ENCODE measurements at regions not wholly inside any gene's neighbourhood (a gene's known extent, or its start where the extent isn't known, plus 50 kb on each side); places are given as distances from the start of the nearest gene placed in this dataset.

DNA sequence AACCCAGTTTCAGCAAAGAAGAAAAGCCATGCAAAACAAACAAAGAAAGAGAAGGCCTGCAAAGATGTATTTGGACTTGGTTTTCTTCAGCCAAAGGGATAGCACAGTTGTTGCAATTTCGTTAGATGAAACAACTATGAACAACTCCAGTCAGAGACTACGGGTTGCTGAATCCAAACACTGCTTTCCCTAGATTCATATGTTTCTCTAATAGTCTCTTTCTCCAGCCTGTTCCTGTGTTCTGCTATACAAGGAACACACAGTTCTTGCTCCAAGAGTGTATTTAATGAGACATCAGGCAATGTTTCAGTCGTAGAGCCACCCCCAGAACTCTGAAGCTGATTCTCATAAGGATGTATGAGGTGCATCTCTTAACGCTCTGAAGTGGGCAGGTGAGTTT, 162.5 kb upstream of the TBL1X start:
- no peak for ATAC-seq
- TF ChIP-seq ZFP30 (CRISPR knock-in tag; IDR thresholded peaks at IDR 0.05) (no peak), PPARA (CRISPR knock-in tag; IDR thresholded peaks at IDR 0.05; ENCODE audit: borderline replicate concordance) (no peak), TOX (CRISPR knock-in tag; IDR thresholded peaks at IDR 0.05; ENCODE audit: borderline replicate concordance) (no peak), BACH2 (CRISPR knock-in tag; IDR thresholded peaks at IDR 0.05; ENCODE audit: borderline replicate concordance) (no peak), OSR1 (CRISPR knock-in tag; IDR thresholded peaks at IDR 0.05) (no peak), ARNTL (CRISPR knock-in tag; IDR thresholded peaks at IDR 0.05; ENCODE audit: borderline replicate concordance, low read depth) (no peak), ZC3H10 (CRISPR knock-in tag; IDR thresholded peaks at IDR 0.05) (no peak), ZNF70 (CRISPR knock-in tag; IDR thresholded peaks at IDR 0.05) (no peak), GLIS3 (CRISPR knock-in tag; IDR thresholded peaks at IDR 0.05) (no peak), ESRRG (CRISPR knock-in tag; IDR thresholded peaks at IDR 0.05) (no peak), SNAI2 (CRISPR knock-in tag; IDR thresholded peaks at IDR 0.05) (no peak)
- TF ChIP-seq, protein P1, sequence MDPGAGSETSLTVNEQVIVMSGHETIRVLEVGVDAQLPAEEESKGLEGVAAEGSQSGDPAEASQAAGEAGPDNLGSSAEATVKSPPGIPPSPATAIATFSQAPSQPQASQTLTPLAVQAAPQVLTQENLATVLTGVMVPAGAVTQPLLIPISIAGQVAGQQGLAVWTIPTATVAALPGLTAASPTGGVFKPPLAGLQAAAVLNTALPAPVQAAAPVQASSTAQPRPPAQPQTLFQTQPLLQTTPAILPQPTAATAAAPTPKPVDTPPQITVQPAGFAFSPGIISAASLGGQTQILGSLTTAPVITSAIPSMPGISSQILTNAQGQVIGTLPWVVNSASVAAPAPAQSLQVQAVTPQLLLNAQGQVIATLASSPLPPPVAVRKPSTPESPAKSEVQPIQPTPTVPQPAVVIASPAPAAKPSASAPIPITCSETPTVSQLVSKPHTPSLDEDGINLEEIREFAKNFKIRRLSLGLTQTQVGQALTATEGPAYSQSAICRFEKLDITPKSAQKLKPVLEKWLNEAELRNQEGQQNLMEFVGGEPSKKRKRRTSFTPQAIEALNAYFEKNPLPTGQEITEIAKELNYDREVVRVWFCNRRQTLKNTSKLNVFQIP (CRISPR knock-in tag; IDR thresholded peaks at IDR 0.05; ENCODE audit: borderline replicate concordance, low read depth) = no peak
- TF ChIP-seq, protein P2, sequence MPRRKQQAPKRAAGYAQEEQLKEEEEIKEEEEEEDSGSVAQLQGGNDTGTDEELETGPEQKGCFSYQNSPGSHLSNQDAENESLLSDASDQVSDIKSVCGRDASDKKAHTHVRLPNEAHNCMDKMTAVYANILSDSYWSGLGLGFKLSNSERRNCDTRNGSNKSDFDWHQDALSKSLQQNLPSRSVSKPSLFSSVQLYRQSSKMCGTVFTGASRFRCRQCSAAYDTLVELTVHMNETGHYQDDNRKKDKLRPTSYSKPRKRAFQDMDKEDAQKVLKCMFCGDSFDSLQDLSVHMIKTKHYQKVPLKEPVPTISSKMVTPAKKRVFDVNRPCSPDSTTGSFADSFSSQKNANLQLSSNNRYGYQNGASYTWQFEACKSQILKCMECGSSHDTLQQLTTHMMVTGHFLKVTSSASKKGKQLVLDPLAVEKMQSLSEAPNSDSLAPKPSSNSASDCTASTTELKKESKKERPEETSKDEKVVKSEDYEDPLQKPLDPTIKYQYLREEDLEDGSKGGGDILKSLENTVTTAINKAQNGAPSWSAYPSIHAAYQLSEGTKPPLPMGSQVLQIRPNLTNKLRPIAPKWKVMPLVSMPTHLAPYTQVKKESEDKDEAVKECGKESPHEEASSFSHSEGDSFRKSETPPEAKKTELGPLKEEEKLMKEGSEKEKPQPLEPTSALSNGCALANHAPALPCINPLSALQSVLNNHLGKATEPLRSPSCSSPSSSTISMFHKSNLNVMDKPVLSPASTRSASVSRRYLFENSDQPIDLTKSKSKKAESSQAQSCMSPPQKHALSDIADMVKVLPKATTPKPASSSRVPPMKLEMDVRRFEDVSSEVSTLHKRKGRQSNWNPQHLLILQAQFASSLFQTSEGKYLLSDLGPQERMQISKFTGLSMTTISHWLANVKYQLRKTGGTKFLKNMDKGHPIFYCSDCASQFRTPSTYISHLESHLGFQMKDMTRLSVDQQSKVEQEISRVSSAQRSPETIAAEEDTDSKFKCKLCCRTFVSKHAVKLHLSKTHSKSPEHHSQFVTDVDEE (CRISPR knock-in tag; IDR thresholded peaks at IDR 0.05) = no peak
- TF ChIP-seq, protein P3, sequence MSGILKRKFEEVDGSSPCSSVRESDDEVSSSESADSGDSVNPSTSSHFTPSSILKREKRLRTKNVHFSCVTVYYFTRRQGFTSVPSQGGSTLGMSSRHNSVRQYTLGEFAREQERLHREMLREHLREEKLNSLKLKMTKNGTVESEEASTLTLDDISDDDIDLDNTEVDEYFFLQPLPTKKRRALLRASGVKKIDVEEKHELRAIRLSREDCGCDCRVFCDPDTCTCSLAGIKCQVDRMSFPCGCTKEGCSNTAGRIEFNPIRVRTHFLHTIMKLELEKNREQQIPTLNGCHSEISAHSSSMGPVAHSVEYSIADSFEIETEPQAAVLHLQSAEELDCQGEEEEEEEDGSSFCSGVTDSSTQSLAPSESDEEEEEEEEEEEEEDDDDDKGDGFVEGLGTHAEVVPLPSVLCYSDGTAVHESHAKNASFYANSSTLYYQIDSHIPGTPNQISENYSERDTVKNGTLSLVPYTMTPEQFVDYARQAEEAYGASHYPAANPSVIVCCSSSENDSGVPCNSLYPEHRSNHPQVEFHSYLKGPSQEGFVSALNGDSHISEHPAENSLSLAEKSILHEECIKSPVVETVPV (CRISPR knock-in tag; IDR thresholded peaks at IDR 0.05) = no peak

DNA sequence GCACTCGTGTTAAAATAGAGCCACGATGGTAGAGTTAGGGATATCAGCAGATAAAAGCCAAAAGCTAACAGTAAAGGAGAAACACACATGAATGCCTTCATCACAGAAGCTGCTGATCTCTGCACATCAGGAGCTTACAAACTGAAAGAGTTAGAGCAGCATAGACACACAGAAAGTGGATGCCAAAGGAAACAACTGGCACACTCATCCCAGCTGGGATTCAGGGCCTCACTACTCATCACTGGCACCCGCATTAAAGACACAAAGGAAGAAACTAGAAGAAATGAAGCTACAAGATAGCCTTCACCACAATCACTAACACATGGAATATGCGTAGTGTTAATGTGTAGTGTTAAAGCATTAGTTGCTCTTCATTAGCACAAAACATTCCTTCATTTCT, 156.4 kb upstream of the TBL1X start:
- TF ChIP-seq PPARA (CRISPR knock-in tag; IDR thresholded peaks at IDR 0.05; ENCODE audit: borderline replicate concordance) (no peak), TOX (CRISPR knock-in tag; IDR thresholded peaks at IDR 0.05; ENCODE audit: borderline replicate concordance) (no peak), ZC3H10 (CRISPR knock-in tag; IDR thresholded peaks at IDR 0.05) (no peak), ZNF565 (CRISPR knock-in tag; conservative IDR thresholded peaks at IDR 0.05; ENCODE audit: low read depth) (no peak), ZFP3 (CRISPR knock-in tag; IDR thresholded peaks at IDR 0.05) (no peak), SNAI2 (CRISPR knock-in tag; IDR thresholded peaks at IDR 0.05) (no peak), ARNTL (CRISPR knock-in tag; IDR thresholded peaks at IDR 0.05; ENCODE audit: borderline replicate concordance, low read depth) (no peak), ESRRG (CRISPR knock-in tag; IDR thresholded peaks at IDR 0.05) (no peak), ZNF8 (CRISPR knock-in tag; IDR thresholded peaks at IDR 0.05) (no peak), OSR1 (CRISPR knock-in tag; IDR thresholded peaks at IDR 0.05) (no peak), RARB (CRISPR knock-in tag; IDR thresholded peaks at IDR 0.05) (no peak)
- TF ChIP-seq, protein P1 (CRISPR knock-in tag; IDR thresholded peaks at IDR 0.05; ENCODE audit: borderline replicate concordance, low read depth) = no peak
- TF ChIP-seq, protein P2 (CRISPR knock-in tag; IDR thresholded peaks at IDR 0.05) = no peak
- ATAC-seq = no peak

DNA sequence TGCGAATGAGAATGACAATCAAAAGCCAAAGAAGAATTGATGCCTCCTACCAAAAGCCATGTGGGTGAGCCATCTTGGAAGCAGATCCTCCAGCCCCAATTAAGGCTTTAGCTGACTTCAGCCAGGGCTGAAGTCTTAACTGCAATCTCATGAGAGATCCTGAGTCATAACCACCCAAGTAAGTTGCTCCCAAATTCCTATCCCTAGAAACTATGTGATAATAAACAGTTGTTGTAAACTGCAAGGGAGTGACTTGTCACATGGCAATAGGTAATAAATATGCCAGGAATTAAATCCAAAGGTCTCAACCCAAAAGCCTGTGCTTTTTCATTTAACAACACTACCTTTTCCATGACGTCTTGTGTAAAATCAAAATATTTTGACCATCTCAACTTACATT, 154.2 kb upstream of the TBL1X start:
- no peak for ATAC-seq
- TF ChIP-seq ZFP30 (CRISPR knock-in tag; IDR thresholded peaks at IDR 0.05) (no peak), ZNF70 (CRISPR knock-in tag; IDR thresholded peaks at IDR 0.05) (no peak), ISL1 (CRISPR knock-in tag; IDR thresholded peaks at IDR 0.05) (no peak)
- TF ChIP-seq, protein P4, sequence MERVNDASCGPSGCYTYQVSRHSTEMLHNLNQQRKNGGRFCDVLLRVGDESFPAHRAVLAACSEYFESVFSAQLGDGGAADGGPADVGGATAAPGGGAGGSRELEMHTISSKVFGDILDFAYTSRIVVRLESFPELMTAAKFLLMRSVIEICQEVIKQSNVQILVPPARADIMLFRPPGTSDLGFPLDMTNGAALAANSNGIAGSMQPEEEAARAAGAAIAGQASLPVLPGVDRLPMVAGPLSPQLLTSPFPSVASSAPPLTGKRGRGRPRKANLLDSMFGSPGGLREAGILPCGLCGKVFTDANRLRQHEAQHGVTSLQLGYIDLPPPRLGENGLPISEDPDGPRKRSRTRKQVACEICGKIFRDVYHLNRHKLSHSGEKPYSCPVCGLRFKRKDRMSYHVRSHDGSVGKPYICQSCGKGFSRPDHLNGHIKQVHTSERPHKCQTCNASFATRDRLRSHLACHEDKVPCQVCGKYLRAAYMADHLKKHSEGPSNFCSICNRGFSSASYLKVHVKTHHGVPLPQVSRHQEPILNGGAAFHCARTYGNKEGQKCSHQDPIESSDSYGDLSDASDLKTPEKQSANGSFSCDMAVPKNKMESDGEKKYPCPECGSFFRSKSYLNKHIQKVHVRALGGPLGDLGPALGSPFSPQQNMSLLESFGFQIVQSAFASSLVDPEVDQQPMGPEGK (CRISPR knock-in tag; IDR thresholded peaks at IDR 0.05; ENCODE audit: borderline replicate concordance) = no peak
- TF ChIP-seq, protein P2 (CRISPR knock-in tag; IDR thresholded peaks at IDR 0.05) = no peak
- TF ChIP-seq, protein P3 (CRISPR knock-in tag; IDR thresholded peaks at IDR 0.05) = no peak
